Activated naive CD4-positive, alpha-beta T cell treated with anti-CD3 and anti-CD28 coated beads for 36 hours (primary cell): ENCODE measurements at regions not wholly inside any gene's neighbourhood (a gene's known extent, or its start where the extent isn't known, plus 50 kb on each side); places are given as distances from the start of the nearest gene placed in this dataset.
"Not testable (repeated sequence)": the region's sequence is repeated elsewhere in the genome, so short reads cannot be mapped to it uniquely, and the experiment has no call there.

Experiments
- CTCF ChIA-PET: fragments of 350-600 bp; sonication (Branson Sonifier 250); formaldehyde crosslinking; loops from one replicate; lab custom pipeline; 2021; ENCODE audit warnings: antibody characterized with exemption; lab: Charles Lee
- DNase-seq: peaks from one replicate; pipeline ENCODE4 v3.0.0-alpha.2; 2020
- H3K27ac Mint-ChIP-seq: one replicate; pipeline ENCODE4 v1.8.0; 2021; ENCODE audit warnings: mild to moderate bottlenecking, mixed read lengths
- H3K27me3 Mint-ChIP-seq: one replicate; pipeline ENCODE4 v1.8.0; 2021; ENCODE audit warnings: low read depth, mixed read lengths
- H3K36me3 Mint-ChIP-seq: one replicate; pipeline ENCODE4 v1.8.0; 2021; ENCODE audit warnings: low read depth, mixed read lengths
- H3K4me1 Mint-ChIP-seq: one replicate; pipeline ENCODE4 v1.8.0; 2021; ENCODE audit warnings: low read depth, mixed read lengths
- H3K4me3 Mint-ChIP-seq: one replicate; pipeline ENCODE4 v1.8.0; 2021; ENCODE audit warnings: mild to moderate bottlenecking, moderate library complexity, mixed read lengths
- H3K9me3 Mint-ChIP-seq: one replicate; pipeline ENCODE4 v1.8.0; 2021; ENCODE audit warnings: mixed read lengths
- intact Hi-C: fragments of 100-400 bp; cut with micrococcal nuclease; formaldehyde crosslinking; loops from one replicate; pipeline ENCODE4 v1.15.1; 2023

- intact Hi-C loops = no loop called here
- no peaks in the 10 kb centered on the region for H3K36me3 Mint-ChIP-seq
- no peak overlapping the region for H3K27ac Mint-ChIP-seq
- H3K27me3 Mint-ChIP-seq = no peaks in the 10 kb centered on the region
- no peaks in the 10 kb centered on the region for H3K4me1 Mint-ChIP-seq
- CTCF ChIA-PET = no interaction called here
- no peak overlapping the region for H3K4me3 Mint-ChIP-seq
- H3K9me3 Mint-ChIP-seq = peaks cover 41% of the 10 kb centered on the region
- DNase-seq = no peak
Measured at GRCh38 chr2:4175343-4175742, 472.0 kb downstream of the DCDC2C start.

- intact Hi-C loops = no loop called here
- Mint-ChIP-seq H3K36me3 (no peaks in the 10 kb centered on the region), H3K27ac (no peak overlapping the region), H3K9me3 (peaks cover 20% of the 10 kb centered on the region), H3K4me3 (no peak overlapping the region), H3K27me3 (no peaks in the 10 kb centered on the region), H3K4me1 (no peaks in the 10 kb centered on the region)
- no peak for DNase-seq
- CTCF ChIA-PET = no interaction called here
Measured at GRCh38 chr2:4180631-4181030, 477.3 kb downstream of the DCDC2C start.

GRCh38 chr2:4181062-4181461 lies 477.7 kb downstream of the DCDC2C start:
- no peak overlapping the region for H3K27ac Mint-ChIP-seq
- intact Hi-C loops = no loop called here
- no peaks in the 10 kb centered on the region for H3K27me3 Mint-ChIP-seq
- DNase-seq = no peak
- CTCF ChIA-PET = no interaction called here
- H3K4me1 Mint-ChIP-seq = no peaks in the 10 kb centered on the region
- H3K4me3 Mint-ChIP-seq = no peak overlapping the region
- peaks cover 17% of the 10 kb centered on the region for H3K9me3 Mint-ChIP-seq
- no peaks in the 10 kb centered on the region for H3K36me3 Mint-ChIP-seq

GRCh38 chr2:4188561-4188960 lies 485.2 kb downstream of the DCDC2C start:
- CTCF ChIA-PET = no interaction called here
- Mint-ChIP-seq H3K4me1 (no peaks in the 10 kb centered on the region), H3K36me3 (no peaks in the 10 kb centered on the region), H3K27me3 (no peaks in the 10 kb centered on the region), H3K27ac (no peak overlapping the region), H3K9me3 (peaks cover 16% of the 10 kb centered on the region), H3K4me3 (no peak overlapping the region)
- DNase-seq = no peak
- intact Hi-C loops = no loop called here

GRCh38 chr2:4190548-4190947 lies 487.2 kb downstream of the DCDC2C start:
- intact Hi-C loops = no loop called here
- no peak for DNase-seq
- Mint-ChIP-seq H3K27ac (no peak overlapping the region), H3K4me1 (no peaks in the 10 kb centered on the region), H3K9me3 (peaks cover 15% of the 10 kb centered on the region), H3K4me3 (no peak overlapping the region), H3K36me3 (no peaks in the 10 kb centered on the region), H3K27me3 (no peaks in the 10 kb centered on the region)
- CTCF ChIA-PET = no interaction called here

GRCh38 chr2:4192119-4192518 lies 488.7 kb downstream of the DCDC2C start:
- no peaks in the 10 kb centered on the region for H3K4me1 Mint-ChIP-seq
- H3K9me3 Mint-ChIP-seq = peaks cover 14% of the 10 kb centered on the region
- DNase-seq = no peak
- intact Hi-C loops = no loop called here
- H3K27ac Mint-ChIP-seq = no peak overlapping the region
- CTCF ChIA-PET = no interaction called here
- H3K27me3 Mint-ChIP-seq = no peaks in the 10 kb centered on the region
- H3K36me3 Mint-ChIP-seq = no peaks in the 10 kb centered on the region
- H3K4me3 Mint-ChIP-seq = no peak overlapping the region

- no peak overlapping the region for H3K27ac Mint-ChIP-seq
- no peak for DNase-seq
- intact Hi-C loops = no loop called here
- H3K36me3 Mint-ChIP-seq = no peaks in the 10 kb centered on the region
- no peaks in the 10 kb centered on the region for H3K27me3 Mint-ChIP-seq
- H3K4me3 Mint-ChIP-seq = no peak overlapping the region
- H3K9me3 Mint-ChIP-seq = peaks cover 4% of the 10 kb centered on the region
- no peaks in the 10 kb centered on the region for H3K4me1 Mint-ChIP-seq
- CTCF ChIA-PET = no interaction called here
Measured at GRCh38 chr2:4214444-4215205, 511.2 kb downstream of the DCDC2C start.

- no peak overlapping the region for H3K4me3 Mint-ChIP-seq
- no peaks in the 10 kb centered on the region for H3K36me3 Mint-ChIP-seq
- no peaks in the 10 kb centered on the region for H3K27me3 Mint-ChIP-seq
- DNase-seq = no peak
- H3K27ac Mint-ChIP-seq = no peak overlapping the region
- no peaks in the 10 kb centered on the region for H3K9me3 Mint-ChIP-seq
- CTCF ChIA-PET = no interaction called here
- H3K4me1 Mint-ChIP-seq = no peaks in the 10 kb centered on the region
- intact Hi-C loops = no loop called here
Measured at GRCh38 chr2:4217737-4218136, 514.4 kb downstream of the DCDC2C start.

- no peak for DNase-seq
- no peak overlapping the region for H3K27ac Mint-ChIP-seq
- no peaks in the 10 kb centered on the region for H3K27me3 Mint-ChIP-seq
- H3K9me3 Mint-ChIP-seq = no peaks in the 10 kb centered on the region
- intact Hi-C loops = no loop called here
- CTCF ChIA-PET = no interaction called here
- H3K4me1 Mint-ChIP-seq = no peaks in the 10 kb centered on the region
- no peak overlapping the region for H3K4me3 Mint-ChIP-seq
- no peaks in the 10 kb centered on the region for H3K36me3 Mint-ChIP-seq
Measured at GRCh38 chr2:4219101-4219500, 515.7 kb downstream of the DCDC2C start.

GRCh38 chr2:4219571-4219970 lies 516.2 kb downstream of the DCDC2C start:
- Mint-ChIP-seq H3K9me3 (no peaks in the 10 kb centered on the region), H3K36me3 (no peaks in the 10 kb centered on the region), H3K4me1 (no peaks in the 10 kb centered on the region), H3K4me3 (no peak overlapping the region), H3K27me3 (no peaks in the 10 kb centered on the region), H3K27ac (no peak overlapping the region)
- intact Hi-C loops = no loop called here
- DNase-seq = no peak
- CTCF ChIA-PET = no interaction called here

GRCh38 chr2:4221434-4221833 lies 518.1 kb downstream of the DCDC2C start:
- H3K4me3 Mint-ChIP-seq = no peak overlapping the region
- no peak overlapping the region for H3K27ac Mint-ChIP-seq
- intact Hi-C loops = no loop called here
- H3K9me3 Mint-ChIP-seq = no peaks in the 10 kb centered on the region
- CTCF ChIA-PET = no interaction called here
- no peaks in the 10 kb centered on the region for H3K36me3 Mint-ChIP-seq
- H3K27me3 Mint-ChIP-seq = no peaks in the 10 kb centered on the region
- no peaks in the 10 kb centered on the region for H3K4me1 Mint-ChIP-seq
- no peak for DNase-seq

- no peaks in the 10 kb centered on the region for H3K36me3 Mint-ChIP-seq
- CTCF ChIA-PET = no interaction called here
- H3K4me1 Mint-ChIP-seq = no peaks in the 10 kb centered on the region
- intact Hi-C loops = no loop called here
- H3K9me3 Mint-ChIP-seq = no peaks in the 10 kb centered on the region
- no peaks in the 10 kb centered on the region for H3K27me3 Mint-ChIP-seq
- no peak for DNase-seq
- no peak overlapping the region for H3K27ac Mint-ChIP-seq
- no peak overlapping the region for H3K4me3 Mint-ChIP-seq
Measured at GRCh38 chr2:4221845-4222244, 518.5 kb downstream of the DCDC2C start.

- H3K27ac Mint-ChIP-seq, CTCF ChIA-PET, DNase-seq, H3K4me1 Mint-ChIP-seq, H3K27me3 Mint-ChIP-seq, intact Hi-C loops, H3K4me3 Mint-ChIP-seq, H3K36me3 Mint-ChIP-seq: not testable (repeated sequence)
- peaks cover 12% of the 10 kb centered on the region for H3K9me3 Mint-ChIP-seq
Measured at GRCh38 chr2:4244422-4244821, 541.0 kb downstream of the DCDC2C start.
